OCI-M2 (cell line): ENCODE measurements at regions not wholly inside any gene's neighbourhood (a gene's known extent, or its start where the extent isn't known, plus 50 kb on each side); places are given as distances from the start of the nearest gene placed in this dataset.

Source experiments
- DNase-seq: peaks from one replicate; lab custom pipeline; 2025; ENCODE audit not compliant: unreplicated experiment; lab: John Stamatoyannopoulos, UW

- no peak for DNase-seq
These were observed 739.5 kb upstream of the EEF2KMT start for GRCh38 chr16:5837007-5837670.

GRCh38 chr16:5835876-5836275 lies 738.3 kb upstream of the EEF2KMT start:
- no peak for DNase-seq

DNA sequence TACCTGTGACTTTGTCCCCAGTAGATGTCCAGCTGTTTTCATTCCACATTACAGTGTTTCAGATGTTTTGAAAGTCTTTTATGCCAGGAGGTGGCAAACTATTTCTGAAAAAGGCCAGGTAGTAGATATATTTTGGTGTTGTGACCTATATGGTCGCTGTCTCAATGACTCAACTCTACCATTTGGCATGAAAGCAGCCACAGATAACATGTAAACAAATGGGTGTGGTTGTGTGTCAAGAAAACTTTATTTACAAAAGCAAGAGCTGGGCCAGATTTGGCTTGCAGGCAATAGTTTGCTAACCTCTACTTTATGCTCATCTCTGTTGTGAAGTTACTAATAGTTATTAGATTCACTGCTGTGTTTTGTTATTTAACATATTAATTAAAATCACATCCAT lies 728.7 kb upstream of the EEF2KMT start:
- DNase-seq = no peak

GRCh38 chr16:5820472-5820871 lies 722.9 kb upstream of the EEF2KMT start:
- no peak for DNase-seq

DNA sequence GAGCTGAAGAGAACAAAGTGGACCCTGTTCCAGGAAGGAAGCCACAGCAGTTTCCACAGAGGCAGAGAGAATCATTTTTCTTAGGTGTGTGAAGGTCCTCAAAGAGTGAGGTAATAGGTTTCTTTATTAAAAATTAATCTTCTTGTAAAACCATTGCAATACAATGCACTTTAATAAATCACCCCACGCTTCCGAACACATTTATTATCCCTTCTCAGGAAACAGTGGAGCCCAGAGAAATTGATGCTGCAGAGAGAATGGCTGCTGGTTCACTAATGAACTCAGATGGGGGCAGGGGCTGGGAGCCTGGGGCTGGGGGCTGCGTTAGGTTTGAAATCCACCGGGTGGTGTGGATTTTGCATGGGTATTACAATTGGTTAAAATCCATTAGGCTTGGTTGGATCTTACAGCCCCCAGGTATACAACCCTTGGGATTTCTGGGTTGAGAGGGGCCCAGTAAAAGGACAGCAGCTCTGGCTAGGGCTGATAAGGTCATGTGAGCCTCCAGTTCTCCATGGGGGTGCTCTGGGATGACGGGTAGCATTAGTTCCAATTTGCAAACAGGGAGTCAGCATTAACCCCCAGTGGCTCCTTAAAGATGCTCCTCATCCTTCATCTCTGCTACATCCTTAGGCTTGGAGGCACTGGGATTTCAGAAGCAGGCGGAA lies 718.1 kb upstream of the EEF2KMT start:
- DNase-seq = no peak

GRCh38 chr16:5801396-5801795 lies 703.8 kb upstream of the EEF2KMT start:
- DNase-seq = no peak

GRCh38 chr16:5793556-5793955 lies 696.0 kb upstream of the EEF2KMT start:
- no peak for DNase-seq

DNA sequence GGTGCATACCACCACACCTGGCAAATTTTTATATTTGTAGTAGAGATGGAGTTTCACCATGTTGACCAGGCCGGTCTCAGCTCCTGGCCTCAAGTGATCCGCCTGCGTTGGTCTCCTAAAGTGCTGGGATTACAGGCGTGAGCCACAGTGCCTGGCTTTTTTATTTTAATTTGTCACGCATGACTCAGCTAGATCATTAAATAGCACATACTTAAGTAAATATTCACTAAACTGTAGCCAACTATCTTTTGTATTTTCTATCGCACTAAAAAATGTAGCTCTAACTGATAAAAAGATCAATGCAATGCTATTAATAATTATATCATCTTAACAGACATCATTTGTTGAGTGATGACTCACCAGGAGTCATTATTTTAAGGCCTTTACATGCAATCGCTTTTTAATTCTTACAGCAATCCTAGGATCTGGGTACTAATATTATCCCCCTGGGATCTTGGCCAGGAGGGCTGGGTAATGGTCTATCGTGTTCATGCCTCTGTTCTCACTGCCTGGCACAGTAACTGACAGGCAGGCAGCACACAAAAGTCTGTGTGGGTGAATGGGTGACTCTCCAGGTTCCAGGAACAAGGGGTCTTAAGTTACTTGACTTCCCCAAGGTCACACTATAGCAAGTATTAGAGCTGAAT lies 693.5 kb upstream of the EEF2KMT start:
- no peak for DNase-seq

DNA sequence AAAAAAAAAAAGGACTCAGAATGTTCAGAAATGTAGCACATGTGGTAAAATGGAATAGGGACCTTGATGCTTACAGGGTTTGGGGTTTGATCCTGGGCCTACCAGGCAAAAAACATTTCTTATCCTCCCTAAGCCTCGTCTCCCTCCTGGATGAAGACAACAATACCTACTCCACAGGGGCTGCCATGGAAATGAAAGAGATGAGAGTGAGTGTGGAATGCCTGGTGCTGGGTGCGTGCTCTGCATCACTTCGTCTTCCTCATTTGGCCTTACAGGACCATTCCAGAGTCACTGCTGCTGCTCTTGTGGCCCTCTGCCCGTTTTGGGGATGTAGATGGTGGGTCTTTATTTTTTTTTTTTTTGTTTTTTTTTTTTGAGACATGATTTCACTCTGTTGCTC lies 692.9 kb upstream of the EEF2KMT start:
- DNase-seq = no peak

- DNase-seq = no peak
These were observed 691.4 kb upstream of the EEF2KMT start for GRCh38 chr16:5789033-5789432.

- no peak for DNase-seq
These were observed 683.8 kb upstream of the EEF2KMT start for GRCh38 chr16:5781436-5781835.

DNA sequence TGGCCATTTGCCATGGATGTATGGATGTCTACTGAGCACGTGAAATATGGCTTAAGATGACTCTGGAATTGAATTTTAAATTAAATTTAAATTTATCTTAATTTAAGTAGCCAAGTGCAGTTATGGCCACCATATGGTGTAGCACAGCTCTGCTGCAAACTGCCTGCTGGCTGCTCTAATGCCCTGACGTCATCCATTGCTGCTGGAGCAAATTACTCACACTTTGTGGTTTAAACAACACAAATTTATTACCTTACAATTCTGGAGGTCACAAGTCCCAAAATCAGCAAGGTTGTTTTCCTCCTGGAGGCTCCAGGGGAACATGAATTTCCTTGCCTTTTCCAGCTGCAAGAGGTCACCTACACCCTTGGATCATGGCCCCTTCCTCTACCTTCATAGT lies 679.3 kb upstream of the EEF2KMT start:
- no peak for DNase-seq

- no peak for DNase-seq
These were observed 678.3 kb upstream of the EEF2KMT start for GRCh38 chr16:5775916-5776315.

DNA sequence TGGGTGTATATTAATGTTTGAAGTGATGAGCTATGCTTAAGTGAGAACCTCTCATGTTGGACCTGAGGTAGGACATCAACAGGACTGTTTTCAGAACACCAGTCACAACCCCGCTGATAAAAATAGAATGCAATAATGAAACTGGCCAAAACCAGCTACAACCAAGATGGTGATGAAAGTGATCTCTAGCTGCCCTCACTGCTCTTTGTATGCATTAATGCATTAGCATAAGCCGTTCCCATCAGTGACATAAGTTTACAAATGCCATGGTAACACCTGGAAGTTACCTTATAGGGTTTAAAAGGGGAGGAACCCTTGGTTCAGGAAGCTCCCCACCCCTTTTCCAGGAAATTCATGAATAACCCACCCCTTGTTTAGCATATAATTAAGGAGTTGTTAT lies 672.5 kb upstream of the EEF2KMT start:
- no peak for DNase-seq

- no peak for DNase-seq
These were observed 671.9 kb upstream of the EEF2KMT start for GRCh38 chr16:5769513-5769912.

GRCh38 chr16:5768445-5768844 lies 670.9 kb upstream of the EEF2KMT start:
- no peak for DNase-seq

GRCh38 chr16:5763176-5763575 lies 665.6 kb upstream of the EEF2KMT start:
- DNase-seq = no peak

GRCh38 chr16:5762362-5762761 lies 664.8 kb upstream of the EEF2KMT start:
- no peak for DNase-seq

GRCh38 chr16:5761592-5761991 lies 664.0 kb upstream of the EEF2KMT start:
- DNase-seq = no peak

GRCh38 chr16:5758281-5758680 lies 660.7 kb upstream of the EEF2KMT start:
- DNase-seq = no peak

DNA sequence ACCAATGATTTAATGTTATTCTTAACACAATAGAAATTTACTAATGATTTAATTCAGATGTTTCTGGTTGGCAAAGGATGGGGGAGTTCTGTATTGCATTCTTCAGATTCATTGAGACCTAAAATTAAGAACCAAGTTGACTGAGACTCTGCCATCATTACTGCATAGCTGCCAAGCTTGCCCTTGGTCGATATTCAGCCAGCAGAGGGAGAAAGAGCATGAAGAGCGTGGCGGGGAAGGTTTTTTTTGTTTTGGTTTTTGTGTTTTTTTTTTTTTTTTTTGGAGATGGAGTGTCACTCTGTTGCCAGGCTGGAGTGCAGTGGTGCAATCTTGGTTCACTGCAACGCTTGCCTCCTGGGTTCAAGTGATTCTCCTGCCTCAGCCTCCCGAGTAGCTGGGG lies 659.4 kb upstream of the EEF2KMT start:
- DNase-seq = no peak

DNA sequence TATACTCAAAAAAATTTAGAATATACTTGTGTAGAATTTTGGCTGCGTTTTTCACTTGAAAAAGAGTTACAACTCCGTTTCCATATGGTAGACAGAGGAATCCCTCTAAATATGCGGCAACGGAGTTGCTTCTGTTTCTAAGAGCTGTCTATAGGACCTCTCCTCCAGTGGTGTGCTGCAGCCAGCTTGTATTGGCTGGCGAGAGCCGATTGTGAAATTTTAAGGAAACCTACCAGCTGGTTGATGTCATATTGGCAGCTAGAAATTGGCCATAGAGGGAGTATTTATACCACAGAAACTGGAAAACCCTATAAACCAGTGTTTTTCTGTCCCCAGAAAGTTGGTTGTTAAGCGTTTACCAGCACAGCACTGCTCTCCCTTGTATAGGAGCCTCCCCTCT lies 655.8 kb upstream of the EEF2KMT start:
- no peak for DNase-seq

DNA sequence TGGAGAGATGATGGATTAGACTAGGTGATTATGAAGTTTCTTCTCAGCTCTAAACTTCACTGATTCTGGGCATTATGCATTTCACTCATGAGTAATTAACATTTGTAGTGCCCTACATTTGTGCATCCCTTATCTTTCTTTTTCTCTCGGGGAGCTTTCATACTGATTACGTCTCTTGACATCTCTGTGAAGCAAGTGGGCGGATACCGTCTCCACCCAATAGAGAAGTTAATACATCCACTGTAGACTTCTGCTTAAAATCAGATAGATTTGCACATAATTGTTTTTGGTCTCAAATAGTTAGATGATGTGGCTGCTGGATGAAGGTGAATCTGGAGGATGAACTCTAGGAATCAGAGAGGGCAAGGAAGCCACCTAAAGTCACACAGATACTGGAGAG lies 653.6 kb upstream of the EEF2KMT start:
- no peak for DNase-seq
